ENCODE measurements at regions not wholly inside any gene's neighbourhood (a gene's known extent, or its start where the extent isn't known, plus 50 kb on each side); places are given as distances from the start of the nearest gene placed in this dataset.

DNA sequence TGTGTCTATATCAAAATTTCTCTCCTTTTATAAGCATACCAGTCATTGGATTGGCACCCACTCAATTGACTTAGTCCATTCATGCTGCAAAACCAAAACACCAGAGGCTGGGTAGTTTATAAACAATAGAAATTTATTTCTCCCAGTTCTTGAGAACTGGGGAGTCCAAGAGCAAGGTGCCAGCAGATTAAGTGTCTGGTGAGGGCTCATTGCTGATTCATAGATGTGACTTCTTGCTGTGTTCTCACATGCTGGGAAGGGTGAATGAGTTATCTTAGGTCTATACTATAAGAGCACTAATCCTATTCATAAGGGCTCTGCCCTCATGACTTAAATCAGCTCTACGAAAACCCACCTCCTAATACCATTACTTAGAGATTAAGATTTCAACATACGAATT lies 501.4 kb downstream of the EPM2A start (continued):
- TF ChIP-seq EGR1 (IDR thresholded peaks at IDR 0.05; ENCODE audit: borderline replicate concordance, low read depth, low read length) (no peak), GABPA (IDR thresholded peaks at IDR 0.05; ENCODE audit: borderline replicate concordance, insufficient read depth, low read length) (no peak)

Data from H1 (cell line).